Heart left ventricle (tissue), 13 donors: ENCODE measurements at regions not wholly inside any gene's neighbourhood (a gene's known extent, or its start where the extent isn't known, plus 50 kb on each side); places are given as distances from the start of the nearest gene placed in this dataset.

Experiments used
- CTCF ChIP-seq, 12 donors: fragments of 200-600 bp; sonication (generic) in 4 of 12; IDR thresholded peaks; one replicate each; pipeline versions ENCODE4 v1.5.0 to v1.8.0; 2018 to 2022; ENCODE audit warnings: antibody characterized with exemption in 12 of 12, mild to moderate bottlenecking in 5 of 12
- POLR2A ChIP-seq, 2 donors: fragments of 450-650 bp; IDR thresholded peaks; one replicate each; pipeline ENCODE4 v1.6.1; 2017; ENCODE audit warnings: antibody characterized with exemption in 2 of 2, mild to moderate bottlenecking in 2 of 2, moderate library complexity in 2 of 2
- donor health status: ischemic (EF 13 %, LVEDD 7.1; RV severe dilation, severe dysfunction).
- donor health status: DM: no; HTN: yes; CAD: no.
- donor health status: DM: no; HTN: no; CAD: no.
- donor health status: ischemic (EF 25% LVEDD 6.9; RV normal size, moderate dysfunction).
- donor health status: ischemic (EF 25% LVEDD 5.7; RV mildly dilated, moderate dysfunction).
- donor health status: ischemic (EF 35%, LVEDD 5.7; RV mildly dilated, moderate dysfunction).
- donor health status: nonischemic (EF 11% LVEDD 7.7; RV severe dilation, severe dysfunction).
- donor health status: DM: yes; HTN: yes; CAD: no.
- donor health status: PGD.
- donor health status: ischemic (EF 29% LVEDD 5.4; RV normal size, mild dysfunction).
- donor health status: nonischemic (EF 23%, LVEDD 6.1; RV moderate dilation, normal function).

- no peak for TF ChIP-seq CTCF (IDR thresholded peaks at IDR 0.05)
- no peak for TF ChIP-seq POLR2A (IDR thresholded peaks at IDR 0.05)
Observed at GRCh38 chr18:61724532-61724931, 168.3 kb downstream of the RNF152 start.
